HG03354 (cell line): ENCODE measurements at regions not wholly inside any gene's neighbourhood (a gene's known extent, or its start where the extent isn't known, plus 50 kb on each side); places are given as distances from the start of the nearest gene placed in this dataset.
"Not testable (repeated sequence)": the region's sequence is repeated elsewhere in the genome, so short reads cannot be mapped to it uniquely, and the experiment has no call there.

Experiments used
- ATAC-seq: cut with Tn5 transposase; IDR thresholded peaks from one replicate; pipeline ENCODE4 v1.9.1; 2021; ENCODE audit warnings: mild to moderate bottlenecking; ENCODE audit not compliant: unreplicated experiment, poor library complexity, severe bottlenecking

DNA sequence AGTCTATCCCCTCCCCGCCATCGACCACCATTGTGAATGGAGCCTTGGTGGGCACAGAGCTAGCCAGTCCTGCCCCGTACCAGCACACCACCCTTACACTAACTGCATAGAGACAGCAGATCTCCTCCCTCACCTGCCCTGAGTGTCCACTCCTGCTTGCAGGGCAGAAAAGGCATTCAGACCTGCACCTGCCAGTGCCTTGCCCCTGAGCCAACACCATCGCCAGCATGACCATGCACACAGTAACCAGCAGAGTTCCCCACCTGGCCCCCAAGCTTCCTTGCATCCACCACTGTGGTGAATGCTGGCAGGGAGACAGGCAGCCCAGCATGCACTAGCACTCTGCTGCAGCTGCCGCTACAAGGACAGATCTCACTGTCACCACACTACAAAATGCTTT is 397.1 kb downstream of the KLHL4 start:
- ATAC-seq, result no peak

DNA sequence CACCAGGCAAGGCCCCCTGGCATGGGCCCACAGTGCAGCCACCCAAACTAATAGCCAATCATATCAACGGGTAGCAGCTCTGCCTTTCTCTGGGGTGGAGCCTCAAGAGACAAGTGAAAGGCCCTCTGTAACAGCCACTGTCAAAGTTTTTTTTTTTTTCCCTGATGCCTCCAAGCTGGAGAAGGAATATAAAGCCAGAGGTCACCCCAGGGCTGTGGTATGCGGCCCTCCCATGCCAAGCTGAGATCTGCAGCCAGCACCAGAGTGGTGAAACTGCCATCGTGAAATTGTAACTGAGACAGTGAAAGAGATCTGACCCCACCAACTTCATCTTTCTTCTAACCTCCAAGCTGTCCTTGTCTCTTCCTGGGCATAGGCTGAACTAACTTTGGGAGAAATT is 407.0 kb downstream of the KLHL4 start:
- no peak for ATAC-seq

DNA sequence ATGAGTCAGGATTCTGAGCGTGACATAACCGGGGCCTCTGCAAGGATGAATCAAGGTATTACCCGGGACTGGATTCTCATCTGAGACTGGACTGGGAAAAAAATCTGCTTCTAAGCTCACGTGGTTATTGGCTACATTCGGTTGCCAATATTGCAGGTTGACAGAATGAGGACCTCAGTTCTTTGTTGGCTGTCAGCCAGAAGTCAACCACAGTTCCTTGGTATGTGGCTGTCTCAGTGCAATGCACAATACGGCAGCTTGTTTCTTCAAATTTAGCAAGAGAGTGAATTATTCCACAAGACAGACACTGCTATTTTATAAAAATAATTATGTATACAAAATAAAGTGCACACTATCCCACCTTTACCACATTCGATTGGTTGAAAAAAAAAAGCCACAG is 424.2 kb downstream of the KLHL4 start:
- ATAC-seq, result no peak

DNA sequence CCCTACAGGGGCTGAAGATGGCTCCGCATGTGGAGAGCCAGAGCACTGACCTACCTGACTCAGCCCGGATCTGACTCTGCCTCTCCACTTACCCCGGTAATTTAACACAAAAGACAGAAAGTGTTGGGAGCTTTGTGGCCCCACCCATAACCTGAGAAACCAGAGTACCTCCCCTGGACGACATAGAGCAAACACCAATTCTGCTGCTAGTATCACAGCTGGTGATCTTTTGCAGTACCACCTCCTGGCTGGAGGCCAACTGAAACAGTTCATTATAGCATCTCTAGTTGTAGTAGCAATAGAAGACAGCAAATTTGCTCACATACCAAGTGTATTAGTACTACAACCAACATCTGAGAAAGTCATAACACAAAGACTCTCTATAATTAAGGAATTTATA is 443.9 kb downstream of the KLHL4 start:
- ATAC-seq, result no peak

DNA sequence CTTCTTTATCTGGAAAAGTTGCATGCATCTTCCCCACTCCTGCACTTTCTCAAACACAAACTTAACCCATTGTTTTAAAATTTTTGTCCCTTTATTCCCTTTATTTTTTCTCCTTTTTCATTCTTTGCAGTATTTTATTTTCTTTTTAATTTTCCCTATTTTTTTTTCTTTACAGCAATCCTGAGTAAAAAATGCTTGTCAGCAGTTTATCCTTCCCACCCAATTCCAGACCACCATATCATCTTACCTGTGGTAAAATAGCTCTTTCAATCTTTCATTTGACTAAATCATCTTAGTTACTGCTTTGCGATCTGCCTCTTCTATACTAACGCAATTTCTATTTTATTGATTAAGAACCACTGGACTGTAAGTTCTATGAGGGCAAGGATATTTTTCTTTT is 450.5 kb downstream of the KLHL4 start:
- no peak for ATAC-seq

DNA sequence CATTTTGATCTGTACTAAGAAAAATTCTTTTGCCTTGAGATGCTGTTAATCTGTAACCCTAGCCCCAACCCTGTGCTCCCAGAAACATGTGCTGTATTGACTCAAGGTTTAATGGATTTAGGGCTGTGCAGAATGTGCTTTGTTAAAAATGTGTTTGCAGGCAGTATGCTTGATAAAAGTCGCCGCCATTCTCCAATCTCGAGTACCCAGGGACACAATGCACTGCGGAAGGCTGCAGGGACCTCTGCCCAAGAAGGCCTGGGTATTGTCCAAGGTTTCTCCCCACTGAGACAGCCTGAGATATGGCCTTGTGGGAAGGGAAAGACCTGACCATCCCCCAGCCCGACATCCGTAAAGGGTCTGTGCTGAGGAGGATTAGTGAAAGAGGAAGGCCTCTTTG is 454.5 kb downstream of the KLHL4 start:
- not testable (repeated sequence) for ATAC-seq

DNA sequence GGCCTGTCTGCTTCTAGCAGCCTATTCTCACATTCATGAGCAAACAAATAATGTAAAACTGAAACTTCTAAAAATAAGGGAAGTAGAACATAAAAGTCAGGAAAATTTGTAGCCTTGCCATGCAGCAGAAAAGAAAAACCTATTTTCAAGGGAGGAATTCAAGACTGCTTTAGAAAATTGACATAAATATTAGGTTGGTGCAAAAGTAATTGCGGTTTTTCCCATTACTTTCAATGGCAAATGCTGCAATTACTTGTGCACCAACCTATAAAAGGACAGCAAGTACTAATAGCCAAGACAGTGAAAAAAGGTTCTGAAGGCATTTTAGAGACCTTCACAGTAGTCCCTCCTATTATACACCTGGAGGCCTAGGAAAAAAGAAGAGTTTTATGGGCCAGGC is 457.8 kb downstream of the KLHL4 start:
- no peak for ATAC-seq

DNA sequence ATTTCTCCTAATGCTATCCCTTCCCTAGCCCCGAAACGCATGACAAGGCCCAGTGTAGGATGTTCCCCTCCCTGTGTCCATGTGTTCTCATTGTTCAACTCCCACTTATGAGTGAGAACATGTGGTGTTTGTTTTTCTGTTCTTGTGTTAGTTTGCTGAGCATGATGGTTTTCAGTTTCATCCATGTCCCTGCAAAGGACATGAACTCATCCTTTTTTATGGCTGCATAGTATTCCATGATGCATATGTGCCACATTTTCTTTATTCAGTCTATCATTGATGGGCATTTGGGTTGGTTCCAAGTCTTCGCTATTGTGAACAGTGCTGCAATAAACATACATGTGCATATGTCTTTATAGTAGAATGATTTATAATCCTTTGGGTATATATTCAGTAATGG is 490.3 kb downstream of the KLHL4 start:
- ATAC-seq, result not testable (repeated sequence)

DNA sequence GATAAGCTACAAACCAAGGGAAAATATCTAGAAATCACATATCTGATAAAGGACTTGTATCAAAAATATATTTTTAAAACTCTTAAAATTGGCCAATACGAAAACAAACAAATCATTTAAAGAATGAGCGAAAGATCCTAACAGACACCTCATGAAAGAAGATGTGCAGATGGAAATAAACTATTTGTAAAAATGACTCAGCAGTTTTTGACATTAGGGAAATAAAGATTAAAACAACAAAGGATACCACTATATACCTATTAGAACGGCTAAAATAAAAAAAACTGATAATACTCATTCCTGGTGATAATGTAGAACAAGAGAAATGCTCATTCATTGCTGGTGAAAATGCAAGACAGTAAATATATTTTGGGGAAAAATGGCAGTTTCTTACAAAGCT is 506.4 kb downstream of the KLHL4 start:
- ATAC-seq, result no peak

DNA sequence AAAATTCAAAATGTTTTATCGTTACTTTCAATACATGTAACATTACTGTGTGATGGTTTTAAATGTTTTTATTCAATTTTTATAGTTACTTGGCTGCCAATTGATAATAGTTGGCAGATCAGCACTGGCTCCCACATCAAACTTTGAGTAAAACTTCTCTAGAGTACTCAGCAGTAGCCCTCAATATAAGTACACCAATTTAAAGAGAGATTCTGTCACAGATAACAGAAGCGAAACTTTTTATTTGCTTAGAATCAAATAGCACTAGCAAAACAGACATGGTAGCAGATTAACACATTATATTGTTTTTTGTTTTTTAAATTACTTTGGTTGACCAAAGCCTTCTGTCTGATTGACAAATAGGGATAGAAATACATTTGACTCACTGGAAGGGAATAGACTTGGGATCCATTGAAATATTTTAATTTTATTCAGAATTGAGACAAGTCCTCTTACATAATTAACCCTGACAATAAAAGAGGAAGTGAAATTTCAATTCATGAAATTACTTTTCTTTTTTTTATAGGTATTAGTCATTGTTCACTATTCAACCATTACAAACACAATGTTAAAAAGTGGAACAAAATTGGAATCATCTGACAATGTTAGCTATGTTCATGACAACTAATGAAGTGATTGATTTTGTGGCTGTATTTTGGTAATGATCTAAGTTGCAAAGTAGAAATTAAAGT is 554.9 kb downstream of the KLHL4 start:
- ATAC-seq, result no peak

DNA sequence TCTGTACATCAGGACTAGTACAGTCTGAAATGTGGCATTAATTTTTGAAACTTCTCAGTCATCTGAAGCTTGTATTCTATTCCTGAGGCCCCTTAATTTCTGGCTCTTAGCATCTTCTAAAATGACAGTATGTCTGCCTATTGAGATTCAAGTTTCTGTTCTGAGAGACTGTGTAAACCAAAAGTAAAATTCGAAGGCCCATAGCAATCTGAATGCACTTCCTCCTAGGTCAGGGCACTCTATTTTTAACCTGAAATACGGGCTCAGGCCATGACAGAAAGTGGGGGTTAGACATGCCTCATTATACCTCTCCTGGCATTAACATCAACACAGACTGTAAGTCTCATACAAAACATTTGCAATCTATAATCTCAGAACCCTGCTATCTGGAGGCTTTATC is 584.4 kb downstream of the KLHL4 start:
- ATAC-seq, result no peak

DNA sequence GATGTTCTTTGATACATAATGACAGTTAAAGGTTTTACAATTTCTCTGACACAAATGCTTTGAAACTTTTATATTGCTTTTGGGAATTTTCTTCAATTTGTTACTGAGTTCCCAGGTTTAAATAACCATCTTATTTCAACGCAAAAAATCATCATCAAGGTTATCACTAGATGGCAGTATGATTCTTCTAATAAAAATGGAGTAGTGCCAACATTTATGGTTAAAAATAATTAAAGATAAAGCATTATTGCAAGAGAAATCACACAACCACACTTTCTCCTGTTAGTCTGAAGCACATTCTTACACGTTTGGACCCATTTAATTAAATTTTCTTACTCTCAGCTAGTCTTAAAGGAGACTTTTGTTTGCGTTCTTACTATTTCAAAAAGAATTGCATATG is 611.3 kb upstream of the CPXCR1 start:
- ATAC-seq, result no peak

DNA sequence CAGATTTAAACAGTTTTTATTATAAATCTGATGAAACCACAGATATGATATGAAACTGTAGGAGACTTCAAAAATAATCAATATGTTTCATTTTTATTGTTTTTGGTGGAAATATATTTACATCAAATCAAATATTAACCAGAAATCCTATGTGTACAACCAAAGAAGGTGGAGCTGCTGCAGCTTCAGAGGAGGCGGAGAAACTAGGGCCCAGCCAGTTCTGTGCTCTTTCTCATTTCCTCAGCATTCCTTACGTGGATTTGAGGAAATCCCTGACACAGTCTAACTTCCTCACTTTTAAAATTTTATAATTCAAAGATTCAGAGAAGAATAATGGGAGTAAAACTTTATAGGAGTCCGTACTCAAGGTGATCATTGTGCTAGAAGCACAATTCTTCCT is 610.7 kb upstream of the CPXCR1 start:
- no peak for ATAC-seq

DNA sequence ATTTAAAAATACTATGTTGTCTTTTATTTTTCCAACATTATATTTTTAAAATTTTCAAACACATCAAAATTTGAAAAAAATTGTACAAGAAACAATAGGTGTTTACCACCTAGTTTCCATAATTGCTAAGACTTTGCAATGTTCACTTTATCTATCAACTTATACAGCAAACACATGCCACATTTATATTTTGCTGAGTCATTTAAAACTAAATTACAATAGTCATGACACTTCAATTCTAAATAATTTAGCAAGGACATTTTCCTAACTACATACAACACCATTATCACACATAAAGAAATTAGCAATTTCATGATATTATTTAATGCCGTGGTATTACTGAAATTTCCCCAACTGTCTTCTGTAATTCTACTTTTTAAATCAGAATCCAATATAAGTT is 600.4 kb upstream of the CPXCR1 start:
- ATAC-seq, result no peak

DNA sequence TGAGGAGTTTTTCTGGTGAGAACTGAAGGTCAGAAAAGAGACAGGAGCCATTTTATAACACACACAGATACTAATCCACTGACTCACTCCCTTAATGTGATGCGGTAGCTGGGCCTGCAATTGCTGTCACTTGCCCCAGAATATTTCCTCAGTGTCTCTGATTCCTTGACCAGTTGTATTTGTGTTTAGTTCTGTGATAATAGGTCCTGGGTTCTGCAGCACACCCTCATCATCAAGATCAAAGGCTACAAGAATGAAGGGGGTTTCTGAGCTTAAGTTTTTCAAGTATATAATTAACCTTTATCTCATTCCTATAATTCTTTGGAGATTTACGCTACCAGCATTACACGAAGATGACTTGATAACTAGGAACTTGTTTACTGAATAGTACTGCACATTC is 576.5 kb upstream of the CPXCR1 start:
- ATAC-seq, result no peak

DNA sequence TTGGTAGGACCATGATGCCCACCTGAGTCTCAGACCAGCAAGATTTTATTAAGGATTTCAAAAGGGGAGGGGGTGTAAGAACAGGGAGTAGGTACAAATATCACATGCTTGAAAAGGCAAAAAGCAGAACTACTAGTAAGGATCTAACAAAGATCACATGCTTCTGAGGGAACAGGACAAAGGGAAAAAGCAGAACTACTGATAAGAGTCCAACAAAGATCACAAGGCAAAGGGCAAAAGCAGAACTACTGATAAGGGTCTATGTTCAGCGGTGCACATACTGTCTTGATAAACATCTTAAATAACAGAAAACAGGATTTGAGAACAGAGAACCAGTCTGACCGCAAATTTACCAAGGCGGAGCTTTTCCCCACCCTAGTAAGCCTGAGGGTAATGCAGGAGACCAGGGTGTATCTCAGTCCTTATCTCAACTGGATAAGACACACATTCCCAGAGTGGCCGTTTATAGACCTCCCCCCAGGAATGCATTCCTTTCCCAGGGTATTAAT is 573.0 kb upstream of the CPXCR1 start:
- not testable (repeated sequence) for ATAC-seq

DNA sequence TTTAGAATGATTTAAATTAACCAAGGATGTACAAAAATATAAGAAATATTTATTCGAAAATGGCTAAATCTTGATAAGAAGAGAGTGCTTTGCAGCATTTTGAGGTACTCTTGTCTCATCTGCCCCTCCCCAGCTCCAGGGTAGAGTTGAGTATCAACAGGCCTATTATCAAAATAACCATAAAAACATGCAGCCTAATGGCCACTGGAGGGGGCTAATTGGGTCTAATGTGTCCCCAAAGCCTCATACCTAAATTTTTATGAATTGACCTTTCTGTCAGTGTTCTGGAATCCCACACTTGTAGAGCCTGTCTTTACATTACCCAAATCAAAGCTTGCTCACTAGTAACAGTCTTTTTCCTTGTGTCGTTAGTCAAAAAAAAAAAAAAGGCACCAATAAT is 544.9 kb upstream of the CPXCR1 start:
- ATAC-seq, result no peak

DNA sequence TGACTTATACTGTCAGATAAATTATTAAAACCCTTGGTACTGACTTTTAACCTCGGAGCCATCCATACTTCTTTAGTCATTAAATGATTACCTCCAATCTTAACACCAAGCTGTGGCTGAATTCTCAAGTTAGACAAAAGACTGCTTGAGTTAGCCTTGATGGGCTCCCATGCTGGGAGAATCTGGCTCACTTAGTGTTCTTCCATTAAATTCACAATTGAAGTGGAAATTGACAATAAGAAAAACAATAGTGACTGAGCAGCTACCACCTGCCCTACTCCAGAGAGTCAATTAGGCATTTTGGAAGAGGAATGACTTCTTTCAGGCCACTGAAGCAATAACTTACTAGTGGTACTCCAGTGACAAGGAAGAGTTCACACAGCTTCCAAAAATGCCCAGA is 503.0 kb upstream of the CPXCR1 start:
- ATAC-seq, result no peak

DNA sequence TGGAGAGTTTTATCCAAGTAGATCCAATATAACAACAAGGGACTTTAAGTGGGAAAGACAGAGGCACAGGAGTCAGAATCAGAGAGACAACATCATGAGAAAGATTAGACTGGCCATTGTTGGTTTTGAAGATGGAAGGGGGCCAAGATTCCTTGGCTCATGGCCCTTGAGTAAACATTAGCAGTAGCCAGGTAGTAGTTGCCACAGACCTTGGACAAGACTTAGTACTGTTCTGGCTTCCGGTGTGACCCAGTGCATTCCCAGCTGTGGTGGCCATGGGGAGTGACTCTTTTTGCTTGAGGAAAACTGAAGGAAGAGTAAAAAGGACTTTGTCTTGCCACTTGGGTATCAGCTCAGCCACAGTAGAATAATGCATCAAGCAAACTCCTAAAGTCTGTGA is 462.2 kb upstream of the CPXCR1 start:
- no peak for ATAC-seq

DNA sequence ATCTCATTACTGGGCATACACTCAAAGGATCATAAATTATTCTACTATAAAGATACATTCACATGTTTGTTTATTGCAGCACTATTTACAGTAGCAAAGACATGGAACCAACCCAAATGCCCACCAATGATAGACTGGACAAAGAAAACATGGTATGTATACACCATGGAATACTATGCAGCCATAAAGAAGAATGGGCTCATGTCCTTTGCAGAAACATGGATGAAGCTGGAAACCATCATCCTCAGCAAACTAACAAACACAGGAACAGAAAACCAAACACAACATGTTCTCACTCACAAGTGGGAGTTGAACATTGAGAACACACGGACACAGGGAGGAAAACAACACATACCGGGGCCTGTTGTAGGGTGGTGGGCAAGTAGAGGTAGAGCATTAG is 433.1 kb upstream of the CPXCR1 start:
- ATAC-seq, result not testable (repeated sequence)

DNA sequence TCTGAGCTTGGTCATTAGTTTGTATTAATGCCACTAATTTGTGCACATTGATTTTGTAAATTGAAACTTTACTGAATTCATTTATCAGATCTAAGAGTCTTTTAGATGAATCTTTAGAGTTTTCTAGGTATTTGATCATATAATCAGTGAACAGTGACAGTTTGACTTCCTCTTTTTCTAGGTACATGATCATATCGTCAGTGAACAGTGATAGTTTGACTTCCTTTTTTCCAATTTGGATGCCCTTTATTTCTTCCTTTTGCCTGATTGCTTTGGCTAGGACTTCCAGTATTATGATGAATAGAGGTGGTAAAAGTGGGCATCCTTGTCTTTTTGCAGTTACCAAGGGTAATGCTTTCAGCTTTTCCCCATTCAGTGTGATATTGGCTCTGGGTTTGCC is 421.4 kb upstream of the CPXCR1 start:
- no peak for ATAC-seq

DNA sequence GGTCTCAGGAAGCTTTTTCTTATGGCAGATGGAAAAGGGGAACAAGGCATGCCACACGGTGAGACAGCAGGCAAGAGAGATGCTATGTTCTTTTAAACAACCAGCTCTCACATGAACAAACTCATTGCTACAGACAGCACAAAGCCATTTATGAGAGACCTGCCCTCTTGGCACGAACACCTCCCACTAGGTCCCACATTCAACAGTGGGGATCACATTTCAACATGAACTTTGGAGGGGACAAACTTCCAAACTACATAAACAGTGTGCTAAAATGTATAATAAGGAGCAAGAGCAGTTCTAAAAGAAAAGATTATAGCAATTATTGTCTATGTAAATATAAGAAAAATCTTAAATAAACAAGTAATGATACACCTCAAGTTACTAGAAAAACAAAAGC is 391.8 kb upstream of the CPXCR1 start:
- ATAC-seq, result no peak
